D341Med (cell line): ENCODE measurements at regions not wholly inside any gene's neighbourhood (a gene's known extent, or its start where the extent isn't known, plus 50 kb on each side); places are given as distances from the start of the nearest gene placed in this dataset.
"Not testable (repeated sequence)": the region's sequence is repeated elsewhere in the genome, so short reads cannot be mapped to it uniquely, and the experiment has no call there.

Experiments
- DNase-seq: peaks from one replicate; pipeline ENCODE4 v3.0.0; 2012; ENCODE audit warnings: low spot score

DNA sequence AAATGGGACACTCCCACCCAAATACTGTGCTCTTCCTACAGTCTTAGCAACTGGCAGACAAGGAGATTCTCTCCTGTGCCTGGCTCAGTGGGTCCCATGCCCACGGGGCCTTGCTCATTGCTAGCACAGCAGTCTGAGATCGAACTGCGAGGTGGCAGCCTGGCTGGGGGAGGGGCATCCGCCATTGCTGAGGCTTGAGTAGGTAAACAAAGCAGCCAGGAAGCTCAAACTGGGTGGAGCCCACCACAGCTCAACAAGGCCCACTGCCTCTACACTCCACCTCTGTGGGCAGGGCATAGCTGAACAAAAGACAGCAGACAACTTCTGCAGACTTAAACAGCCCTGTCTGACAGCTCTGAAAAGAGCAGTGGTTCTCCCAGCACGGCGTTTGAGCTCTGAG, 174.8 kb downstream of the COL12A1 start:
- not testable (repeated sequence) for DNase-seq

DNA sequence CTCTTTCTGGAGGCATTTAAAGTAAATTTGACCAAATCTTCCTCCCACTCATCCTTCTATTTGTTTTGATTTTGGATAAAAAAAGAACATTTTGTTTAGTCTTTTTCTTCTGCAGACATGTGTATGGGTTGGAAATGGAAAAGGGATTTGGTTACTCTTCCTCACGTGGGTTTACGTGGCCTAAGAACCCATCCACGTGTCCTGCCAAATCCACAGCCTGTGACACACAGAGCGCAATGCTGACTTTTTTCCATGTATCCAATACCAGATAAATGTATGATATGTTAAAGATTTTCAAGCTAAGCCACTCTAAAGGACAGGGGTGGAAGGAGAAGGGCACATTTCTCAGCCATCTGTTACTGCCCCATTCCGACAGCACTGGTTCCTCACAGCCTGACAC, 176.5 kb downstream of the COL12A1 start:
- DNase-seq = no peak

DNA sequence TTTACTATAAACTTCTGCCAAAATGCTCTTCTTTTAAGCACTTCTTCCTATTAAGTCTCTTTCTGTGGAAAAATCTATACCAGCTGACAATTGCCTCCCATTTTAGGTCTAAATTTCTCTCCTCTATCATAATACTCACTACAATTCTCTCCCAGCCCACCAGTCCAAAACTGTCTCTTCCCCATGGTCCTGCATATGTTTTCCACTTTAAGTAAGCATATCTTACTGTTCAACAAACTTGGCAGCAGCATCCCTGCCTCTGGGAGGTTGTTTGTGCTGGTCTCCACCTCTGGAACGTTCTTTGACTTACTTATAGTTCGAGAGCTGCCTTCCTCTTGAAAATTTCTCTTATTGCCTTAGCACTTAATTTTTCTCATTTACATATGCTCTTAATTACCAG, 180.5 kb downstream of the COL12A1 start:
- DNase-seq = no peak

DNA sequence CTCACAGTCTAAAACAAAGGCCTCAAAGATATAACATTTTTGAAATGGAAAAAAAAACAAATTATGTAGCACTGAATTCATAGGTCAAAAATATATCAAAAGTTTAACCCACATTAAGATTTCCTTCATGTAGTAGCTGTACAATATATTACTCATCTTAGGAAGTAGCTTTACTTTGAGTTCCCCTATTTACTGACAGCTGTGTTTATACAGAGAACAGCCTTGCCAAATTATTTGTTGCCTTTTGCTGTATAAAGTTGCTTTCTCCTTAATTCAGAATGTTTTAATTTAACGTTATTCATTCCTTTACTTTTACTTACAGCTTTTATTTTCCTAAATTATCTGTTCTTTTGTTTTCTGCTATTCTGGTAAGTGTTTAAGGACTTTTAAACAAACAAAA, 181.0 kb downstream of the COL12A1 start:
- no peak for DNase-seq

DNA sequence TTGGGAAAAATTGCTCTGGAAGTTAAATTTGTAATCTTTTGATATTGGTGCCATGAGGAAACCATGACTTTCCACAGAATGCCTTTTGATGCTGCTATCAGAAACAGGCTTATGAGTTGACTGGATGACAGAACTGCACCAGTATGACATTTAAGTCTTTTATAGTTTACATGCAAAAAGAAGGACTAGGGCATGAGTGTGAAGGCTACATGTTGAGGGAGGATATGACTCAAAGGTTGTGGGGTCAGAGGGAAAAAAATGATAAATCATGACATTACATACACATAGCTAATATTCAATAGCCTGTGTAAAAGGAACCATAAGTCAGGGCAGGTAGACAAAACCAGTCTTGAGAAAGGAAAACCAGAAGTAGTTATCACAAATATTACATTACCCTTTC, 182.2 kb downstream of the COL12A1 start:
- DNase-seq = no peak

- DNase-seq = no peak
Observed at GRCh38 chr6:75020971-75021370, 184.9 kb downstream of the COL12A1 start.

DNA sequence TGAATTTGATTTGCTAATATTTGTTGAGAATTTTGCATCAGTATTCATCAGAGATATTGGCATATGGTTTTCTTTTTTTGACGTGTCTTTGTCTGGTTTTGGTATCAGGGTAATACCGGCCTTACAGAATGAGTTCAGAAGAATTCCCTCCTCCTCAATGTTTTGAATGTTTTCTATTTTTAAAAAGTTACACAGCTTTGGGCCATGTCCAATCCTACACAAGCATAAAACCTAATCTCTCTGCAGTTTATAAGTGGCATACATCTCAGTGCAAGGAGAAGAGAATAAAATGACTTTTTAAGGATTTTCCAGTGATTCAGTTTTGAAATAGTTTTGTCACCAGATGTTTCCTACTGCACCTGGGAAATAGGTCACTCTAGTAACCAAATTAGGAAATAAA, 185.5 kb downstream of the COL12A1 start:
- DNase-seq = no peak

DNA sequence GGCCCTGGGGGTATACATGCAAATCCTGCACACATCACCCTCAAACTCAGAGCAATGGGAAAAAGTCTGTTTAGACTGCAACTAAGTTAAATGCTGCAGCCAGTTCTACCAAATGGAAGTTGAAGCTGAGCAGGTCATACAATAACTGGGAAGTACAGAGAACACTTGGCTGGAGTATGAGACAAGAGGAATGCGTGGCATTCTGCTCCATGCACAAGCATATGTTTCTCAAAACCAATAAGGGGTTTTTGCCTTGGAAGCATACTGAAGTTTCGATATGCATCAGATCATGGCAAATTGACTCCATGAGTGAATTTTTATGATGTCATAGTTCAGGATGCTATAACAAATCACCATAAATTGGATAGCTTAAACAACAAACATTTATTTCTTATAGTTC, 193.8 kb downstream of the COL12A1 start:
- DNase-seq = no peak

DNA sequence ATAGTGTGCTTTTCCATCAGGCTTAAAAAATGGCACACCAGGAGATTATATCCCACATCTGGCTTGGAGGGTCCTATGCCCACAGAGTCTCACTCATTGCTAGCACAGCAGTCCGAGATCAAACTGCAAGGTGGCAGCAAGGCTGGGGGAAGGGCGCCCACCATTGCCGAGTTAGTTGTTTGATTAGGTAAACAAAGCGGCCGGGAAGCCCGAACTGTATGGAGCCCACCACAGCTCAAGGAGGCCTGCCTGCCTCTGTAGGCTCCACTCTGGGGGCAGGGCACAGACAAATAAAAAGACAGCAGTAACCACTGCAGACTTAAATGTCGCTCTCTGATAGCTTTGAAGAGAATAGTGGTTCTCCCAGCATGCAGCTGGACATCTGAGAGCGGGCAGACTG, 201.9 kb downstream of the COL12A1 start:
- not testable (repeated sequence) for DNase-seq

DNA sequence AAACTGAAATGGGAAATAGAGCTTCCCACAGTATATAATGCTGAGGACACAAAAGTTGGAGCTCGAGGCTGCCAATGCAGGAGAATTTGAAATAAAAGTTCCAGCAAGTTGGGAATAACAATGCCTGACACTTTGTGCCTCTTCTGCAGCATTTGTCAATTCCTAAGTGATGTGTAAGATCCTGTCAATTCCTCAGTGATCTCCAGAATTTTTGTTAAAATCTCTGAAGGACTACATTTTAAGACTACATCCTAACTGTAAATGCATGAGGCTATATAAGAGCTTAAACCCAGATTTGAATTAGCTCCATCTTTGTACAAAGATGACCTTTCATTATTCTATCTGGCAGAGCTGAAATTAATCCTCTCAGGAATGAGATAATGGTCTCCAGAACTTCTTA, 208.2 kb downstream of the COL12A1 start:
- DNase-seq = no peak

- no peak for DNase-seq
Observed at GRCh38 chr6:74993136-74993535, 212.7 kb downstream of the COL12A1 start.

DNA sequence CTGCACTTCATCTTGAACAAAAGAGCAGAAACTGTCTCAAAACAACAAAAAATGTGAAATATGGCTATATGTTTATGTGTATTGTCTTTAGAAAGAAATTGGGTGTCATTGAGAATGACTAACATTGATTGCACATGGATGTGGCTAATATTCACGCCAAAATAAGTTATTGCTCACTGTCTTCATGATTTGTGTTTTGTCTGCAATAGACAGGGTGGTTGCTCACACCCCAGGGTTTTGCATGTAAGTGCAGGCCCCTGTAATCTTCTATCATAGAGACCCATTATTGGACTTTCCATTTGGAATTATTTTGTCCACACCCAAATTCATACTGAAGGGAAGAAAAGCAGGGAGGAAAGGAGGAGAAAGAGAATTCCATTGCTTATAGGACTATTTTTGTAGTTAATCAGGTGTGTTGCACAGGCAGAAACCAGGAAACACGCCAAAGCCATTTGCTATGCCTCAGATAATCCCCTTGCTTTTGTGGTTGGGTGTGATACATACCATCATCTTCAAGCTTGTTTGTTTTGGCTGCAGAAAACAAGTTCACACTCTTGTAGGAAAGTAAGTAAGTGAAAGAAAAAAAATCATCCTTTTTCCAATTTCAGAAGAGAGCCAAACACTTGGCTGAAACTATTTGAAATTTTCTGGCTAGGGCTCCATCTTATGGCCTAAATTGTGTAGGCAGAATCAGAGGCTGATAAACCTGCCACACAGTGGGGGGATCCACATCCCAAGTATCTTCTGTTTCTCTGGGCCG, 214.1 kb downstream of the COL12A1 start:
- no peak for DNase-seq

GRCh38 chr6:74979065-74979766, 226.6 kb downstream of the COL12A1 start:
- no peak for DNase-seq

DNA sequence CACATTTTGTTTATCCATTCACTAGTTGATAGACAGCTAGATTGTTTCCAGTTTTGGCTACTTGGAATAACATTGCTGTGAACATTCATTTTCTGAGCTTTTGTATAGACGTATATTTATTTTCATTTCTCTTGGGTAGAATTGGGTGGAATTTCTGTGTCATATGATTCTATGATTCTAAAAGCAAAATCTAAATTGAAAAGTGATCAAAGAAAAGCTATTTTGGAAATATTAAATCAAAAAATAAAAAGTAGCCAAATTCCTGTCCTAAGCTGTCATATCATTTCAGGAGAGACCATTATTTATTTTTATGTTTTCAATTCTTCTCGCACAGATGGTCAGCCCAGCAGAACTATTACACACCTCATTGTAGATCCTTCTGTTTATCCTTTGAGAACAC, 229.2 kb downstream of the COL12A1 start:
- no peak for DNase-seq

DNA sequence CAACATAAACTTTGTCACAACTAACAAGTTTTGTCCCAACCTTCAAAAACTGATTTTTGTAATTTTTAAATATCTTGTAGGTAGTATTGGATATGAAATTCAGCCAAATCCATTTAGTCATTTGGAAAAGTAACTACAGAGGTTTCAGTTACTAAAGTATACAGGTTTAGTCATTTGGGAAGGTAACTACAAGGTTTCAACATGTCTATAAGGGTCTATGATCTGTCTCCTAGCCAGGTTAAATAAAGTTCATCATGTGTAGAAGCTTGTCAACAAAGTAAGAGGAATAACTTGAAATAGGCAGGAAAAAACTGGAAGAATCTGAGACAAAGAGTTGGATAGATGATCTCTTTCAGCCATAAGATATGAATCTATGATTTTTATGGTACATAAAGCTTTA, 229.8 kb downstream of the COL12A1 start:
- no peak for DNase-seq

GRCh38 chr6:74973591-74973990, 232.3 kb downstream of the COL12A1 start:
- no peak for DNase-seq

GRCh38 chr6:74971633-74972032, 234.2 kb downstream of the COL12A1 start:
- no peak for DNase-seq

DNA sequence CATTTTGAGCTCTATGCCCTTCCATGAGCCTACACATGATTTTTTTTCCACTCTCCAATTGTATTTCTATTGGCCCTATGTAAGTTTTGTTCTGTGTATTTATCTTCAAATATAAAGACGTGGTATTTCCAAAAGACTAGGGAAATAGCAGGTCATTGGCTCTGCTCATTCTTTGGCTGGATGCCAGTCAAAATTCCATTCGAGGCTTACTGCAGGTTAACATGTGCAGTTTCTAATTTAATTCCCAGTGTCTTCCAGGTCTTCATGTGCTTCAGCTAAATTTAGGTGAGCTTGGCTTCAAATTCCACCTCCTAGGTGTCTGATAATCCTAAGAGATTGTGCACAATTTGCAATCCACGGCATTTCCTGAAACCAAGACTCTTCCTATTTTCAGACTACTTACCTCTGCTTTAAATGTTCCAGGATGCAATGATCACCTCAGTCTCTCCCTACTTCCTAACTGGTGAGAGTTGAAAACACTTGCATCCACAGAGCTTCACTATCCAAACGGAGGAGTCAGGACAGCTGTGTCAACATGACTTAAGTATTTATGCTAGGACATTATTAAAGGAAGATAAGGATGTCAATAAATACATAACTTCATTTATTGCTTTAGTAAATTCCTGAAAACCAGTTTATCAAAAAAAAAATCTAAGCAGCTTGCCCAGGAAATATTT, 236.1 kb downstream of the COL12A1 start:
- no peak for DNase-seq

DNA sequence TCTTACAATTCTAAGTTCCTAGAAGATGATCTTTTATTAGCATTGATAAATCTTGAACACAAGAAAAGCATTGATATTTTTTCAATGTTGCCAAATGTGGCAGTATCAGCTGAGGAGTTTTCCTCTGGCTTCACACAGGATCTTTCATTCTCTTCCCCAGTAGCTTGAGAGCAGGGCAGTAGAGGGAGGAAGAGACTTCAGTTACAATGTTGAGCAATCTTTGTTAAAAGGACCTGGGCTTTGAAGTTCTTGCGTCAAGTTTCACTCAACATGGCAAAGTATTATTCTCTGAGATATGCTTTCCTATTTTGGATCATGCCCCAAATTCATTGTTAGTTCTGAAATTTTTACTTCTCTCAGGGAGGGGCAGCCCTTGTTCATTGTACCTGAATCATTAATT, 238.0 kb downstream of the COL12A1 start:
- DNase-seq = no peak

GRCh38 chr6:74966712-74967111, 239.1 kb downstream of the COL12A1 start:
- DNase-seq = no peak

DNA sequence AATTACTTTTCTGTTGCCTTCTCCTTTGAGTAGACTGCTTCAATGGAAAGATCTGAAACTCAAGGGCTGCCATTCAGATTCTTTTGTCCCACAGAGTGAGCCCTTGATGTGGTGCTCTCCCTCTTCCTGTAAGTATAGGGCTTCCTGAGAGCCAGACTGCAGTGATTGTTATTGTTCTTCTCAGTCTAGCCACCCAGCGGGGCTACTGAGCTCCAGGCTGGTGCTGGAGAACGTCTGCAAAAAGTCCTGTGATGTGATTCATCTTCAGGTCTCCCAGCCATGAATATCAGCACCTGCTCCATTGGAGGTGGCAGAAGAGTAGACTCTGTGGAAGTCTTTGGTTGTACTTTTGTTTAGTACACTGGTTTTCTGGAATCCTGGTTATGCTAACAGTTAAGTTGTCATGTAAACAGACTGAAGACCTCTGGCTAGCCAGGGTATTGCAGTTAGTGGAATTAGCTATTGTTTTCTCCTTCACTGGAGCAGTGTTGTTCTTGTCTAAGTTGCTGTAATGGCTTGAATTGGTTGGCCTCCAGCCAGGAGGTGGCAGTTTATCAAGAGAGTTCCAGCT, 240.9 kb downstream of the COL12A1 start:
- no peak for DNase-seq

DNA sequence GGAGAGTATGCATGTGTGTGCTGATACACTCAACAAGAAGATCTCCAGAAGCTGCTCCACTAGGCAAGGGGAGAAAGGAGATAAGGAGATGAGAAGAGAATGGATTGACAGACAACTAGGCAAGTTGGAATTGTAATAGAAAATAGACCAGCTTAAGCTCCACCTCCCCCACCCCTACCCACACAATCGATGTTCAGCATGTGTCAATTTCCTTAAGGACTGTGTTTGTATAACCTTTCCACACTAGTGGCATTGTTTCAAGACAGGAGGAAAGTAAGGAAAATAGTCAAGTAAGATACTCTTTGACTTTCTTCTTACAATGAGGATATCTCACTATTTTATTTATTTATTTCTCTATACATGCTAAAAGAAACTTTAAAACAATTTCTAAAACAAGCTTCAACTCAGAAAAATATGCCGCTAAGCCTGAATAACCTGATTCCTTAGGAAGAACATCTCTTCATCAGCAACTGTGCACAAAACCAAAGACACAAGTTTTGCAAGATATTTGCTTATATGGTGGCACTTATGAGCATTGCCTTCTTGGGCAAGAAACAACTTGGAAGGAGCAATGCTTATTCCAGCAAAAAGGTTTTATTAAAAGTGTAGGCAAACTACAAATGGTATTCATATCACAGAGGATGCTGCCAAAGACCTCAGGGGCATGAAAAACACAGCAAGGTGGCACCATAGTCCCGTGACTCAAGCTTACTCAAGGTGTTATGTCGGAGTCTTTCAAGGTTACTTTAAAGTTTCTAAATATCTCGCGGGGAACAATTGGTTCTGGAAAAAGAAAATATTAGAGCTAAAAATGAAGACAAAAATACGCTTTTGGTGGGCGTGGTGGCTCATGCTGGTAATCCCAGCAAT, 249.1 kb downstream of the COL12A1 start:
- no peak for DNase-seq
